ENCODE measurements at regions not wholly inside any gene's neighbourhood (a gene's known extent, or its start where the extent isn't known, plus 50 kb on each side); places are given as distances from the start of the nearest gene placed in this dataset.

DNA sequence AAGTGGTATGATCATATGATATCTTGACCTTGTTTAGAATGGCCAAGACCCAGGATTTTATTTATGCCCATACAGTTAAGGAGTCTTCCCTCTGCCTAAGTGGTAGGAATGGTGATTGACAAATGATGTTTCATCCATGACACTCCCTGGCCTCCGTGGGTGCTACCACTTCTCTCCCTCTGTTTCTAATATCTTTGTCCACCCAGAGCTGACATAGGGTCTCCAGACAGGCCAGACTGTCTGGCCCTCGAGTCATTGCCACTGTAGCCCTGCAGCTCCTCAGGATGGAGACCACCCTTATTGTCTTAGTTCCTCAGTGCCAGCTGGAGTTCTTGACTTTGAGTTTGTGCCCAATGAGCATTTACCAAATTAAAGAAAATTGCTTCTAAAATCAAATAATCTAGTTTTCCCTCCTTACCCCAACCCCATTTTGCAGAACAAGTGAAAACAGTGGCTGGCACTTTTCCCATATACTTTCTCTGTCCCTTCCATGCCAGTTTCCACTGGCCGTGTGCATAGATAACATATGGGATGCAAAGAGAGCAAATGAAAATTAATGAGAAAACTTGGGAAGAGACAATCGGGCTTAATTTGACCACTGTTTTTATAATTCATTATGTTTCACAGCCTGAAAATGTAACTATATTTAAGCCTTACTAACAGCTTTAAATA, 235.7 kb downstream of the NSG2 start:
- H3K4me1 ChIP-seq (ENCODE audit: low read depth) = no peaks in the 10 kb centered on the region
- H3K4me3 ChIP-seq = no peak overlapping the region
- no peak for ATAC-seq
- no peak for TF ChIP-seq CTCF (IDR thresholded peaks at IDR 0.05)
- no peak for DNase-seq
- intact Hi-C loops (cut with DNase I, micrococcal nuclease) = no loop called here
- no peaks in the 10 kb centered on the region for H3K9me3 ChIP-seq
- H3K36me3 ChIP-seq (ENCODE audit: low read depth) = no peaks in the 10 kb centered on the region

- H3K4me1 ChIP-seq (ENCODE audit: low read depth) = no peaks in the 10 kb centered on the region
- DNase-seq (no peak), ATAC-seq (no peak)
- TF ChIP-seq CTCF (IDR thresholded peaks at IDR 0.05) = no peak
- no peak overlapping the region for H3K4me3 ChIP-seq
- no peaks in the 10 kb centered on the region for H3K9me3 ChIP-seq
- intact Hi-C loops (cut with DNase I, micrococcal nuclease) = no loop called here
- H3K36me3 ChIP-seq (ENCODE audit: low read depth) = no peaks in the 10 kb centered on the region
Observed at GRCh38 chr5:174281855-174282254, 236.3 kb downstream of the NSG2 start.

GRCh38 chr5:174282391-174282790, 236.9 kb downstream of the NSG2 start:
- Histone ChIP-seq H3K9me3 (no peaks in the 10 kb centered on the region), H3K4me3 (no peak overlapping the region), H3K4me1 (ENCODE audit: low read depth) (no peaks in the 10 kb centered on the region), H3K36me3 (ENCODE audit: low read depth) (no peaks in the 10 kb centered on the region)
- TF ChIP-seq CTCF (IDR thresholded peaks at IDR 0.05) = no peak
- ATAC-seq (no peak), DNase-seq (no peak)
- intact Hi-C loops (cut with DNase I, micrococcal nuclease) = no loop called here

GRCh38 chr5:174283211-174284005, 237.9 kb downstream of the NSG2 start:
- no peak for TF ChIP-seq CTCF (IDR thresholded peaks at IDR 0.05)
- H3K4me3 ChIP-seq = no peak overlapping the region
- no peaks in the 10 kb centered on the region for H3K9me3 ChIP-seq
- no peak for DNase-seq
- intact Hi-C loops (cut with DNase I, micrococcal nuclease) = no loop called here
- no peaks in the 10 kb centered on the region for H3K4me1 ChIP-seq (ENCODE audit: low read depth)
- no peaks in the 10 kb centered on the region for H3K36me3 ChIP-seq (ENCODE audit: low read depth)
- ATAC-seq = no peak

DNA sequence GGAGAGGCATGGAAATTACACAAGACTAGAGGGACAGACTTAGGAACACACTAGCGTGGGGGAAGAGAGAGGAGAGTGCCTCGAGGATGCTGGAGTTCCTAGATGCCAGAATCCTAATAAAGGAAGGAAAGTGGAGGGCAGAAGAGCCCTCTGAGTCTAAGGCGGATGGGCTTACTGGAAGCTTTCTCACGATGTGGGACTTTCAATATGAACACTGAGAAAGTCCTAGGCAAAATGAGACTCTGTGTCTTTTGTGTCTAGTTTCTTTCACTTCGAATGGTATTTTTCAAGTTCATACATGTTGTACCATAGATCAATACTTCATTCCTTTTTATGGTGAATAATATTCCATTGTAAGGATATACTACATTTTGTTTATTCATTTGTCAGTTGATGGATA, 239.4 kb downstream of the NSG2 start:
- Histone ChIP-seq H3K36me3 (ENCODE audit: low read depth) (no peaks in the 10 kb centered on the region), H3K4me1 (ENCODE audit: low read depth) (no peaks in the 10 kb centered on the region), H3K4me3 (no peak overlapping the region), H3K9me3 (peaks cover under 1% of the 10 kb centered on the region)
- intact Hi-C loops (cut with DNase I, micrococcal nuclease) = no loop called here
- DNase-seq = no peak
- no peak for ATAC-seq
- TF ChIP-seq CTCF (IDR thresholded peaks at IDR 0.05) = no peak

All from mucosa of descending colon (tissue), 3 donors.